HG03175 (cell line): ENCODE measurements at regions not wholly inside any gene's neighbourhood (a gene's known extent, or its start where the extent isn't known, plus 50 kb on each side); places are given as distances from the start of the nearest gene placed in this dataset.

Experiments
- ATAC-seq: cut with Tn5 transposase; IDR thresholded peaks from one replicate; pipeline ENCODE4 v1.9.1; 2021; ENCODE audit warnings: mild to moderate bottlenecking, moderate library complexity; ENCODE audit not compliant: unreplicated experiment

DNA sequence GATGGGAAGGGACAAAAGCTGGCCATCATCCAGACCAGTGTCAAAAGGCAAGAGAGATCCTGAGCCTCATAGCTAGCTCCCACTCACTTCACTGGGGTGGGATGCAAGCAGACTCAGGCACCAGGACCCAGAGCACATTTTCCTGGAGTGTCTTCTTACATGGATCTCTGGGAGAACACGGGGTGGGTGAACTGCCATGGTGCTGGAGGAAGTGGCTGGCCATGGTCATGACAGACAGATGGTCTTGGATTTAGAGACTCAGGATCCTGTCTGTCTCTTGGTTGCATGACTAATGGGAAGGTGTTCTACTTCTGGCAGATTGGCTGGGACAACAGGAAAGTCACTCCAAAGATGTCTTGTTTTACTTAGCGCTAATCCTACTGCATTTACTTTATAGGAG lies 311.5 kb downstream of the ATP23 start:
- ATAC-seq: no peak

DNA sequence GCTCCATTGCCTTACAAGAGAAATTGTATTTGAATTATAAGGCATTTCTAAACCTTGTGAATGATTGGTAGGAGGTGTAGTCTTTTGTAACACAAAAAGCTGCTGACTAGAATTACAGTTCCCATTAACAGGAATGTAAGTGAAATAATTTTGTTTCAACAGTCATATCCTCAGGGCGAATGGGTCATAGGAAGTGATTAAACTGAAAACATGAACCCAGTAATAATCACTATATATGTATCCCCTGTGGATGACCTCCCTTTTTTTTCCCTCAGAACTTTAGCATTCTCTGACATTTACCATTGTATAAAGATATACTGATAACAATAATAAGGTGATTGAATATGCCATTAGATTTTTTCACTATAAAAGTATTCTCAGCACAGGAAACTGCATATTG lies 312.3 kb downstream of the ATP23 start:
- no peak for ATAC-seq

DNA sequence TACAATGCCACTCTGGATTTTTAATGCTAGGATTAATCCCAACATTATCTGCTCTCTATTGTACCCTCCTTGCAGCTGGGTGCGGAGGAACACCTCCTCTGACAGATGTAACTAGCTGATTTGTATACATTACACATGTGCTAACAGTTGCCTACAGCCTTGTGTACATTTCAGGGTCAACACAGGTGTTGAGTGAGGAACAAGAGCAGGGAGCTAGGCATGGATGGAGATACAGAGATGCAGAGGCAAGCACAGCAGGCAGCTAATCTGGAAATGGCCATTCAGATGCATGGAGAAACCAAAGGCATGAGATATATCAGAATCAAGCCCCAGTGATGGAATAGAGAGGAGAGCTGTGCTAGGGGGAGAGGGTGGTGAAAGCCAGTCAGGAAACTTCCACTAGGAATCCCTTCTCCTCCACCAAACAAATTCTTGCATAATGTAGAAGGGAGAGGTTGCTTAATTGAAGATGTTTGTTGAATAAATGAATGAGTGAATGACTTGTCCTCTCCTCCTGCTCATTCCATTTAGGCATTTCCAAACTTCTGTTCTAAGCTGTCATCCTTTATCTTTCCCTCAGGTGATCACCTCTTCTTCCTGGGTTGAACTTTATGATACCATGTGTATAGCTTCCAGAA lies 313.2 kb downstream of the ATP23 start:
- ATAC-seq: no peak

DNA sequence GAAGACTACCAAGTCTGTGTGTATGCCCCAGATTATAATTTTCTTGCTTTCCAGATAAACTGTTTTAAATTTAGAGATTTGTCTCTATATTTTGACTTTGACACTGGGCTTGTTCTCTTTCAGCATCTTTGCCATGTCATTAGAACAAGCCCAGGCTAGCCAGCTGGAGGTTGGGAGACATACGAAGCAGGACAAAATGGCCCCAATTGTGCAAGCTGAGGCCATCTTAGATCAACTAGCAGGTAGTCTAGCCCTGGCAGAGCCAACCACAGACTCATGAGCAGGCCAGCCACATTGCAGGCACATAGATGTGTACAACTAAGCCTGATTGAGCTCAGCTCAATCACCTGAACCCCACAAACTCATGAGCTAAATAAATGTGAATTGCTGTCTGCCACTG lies 321.4 kb downstream of the ATP23 start:
- no peak for ATAC-seq

DNA sequence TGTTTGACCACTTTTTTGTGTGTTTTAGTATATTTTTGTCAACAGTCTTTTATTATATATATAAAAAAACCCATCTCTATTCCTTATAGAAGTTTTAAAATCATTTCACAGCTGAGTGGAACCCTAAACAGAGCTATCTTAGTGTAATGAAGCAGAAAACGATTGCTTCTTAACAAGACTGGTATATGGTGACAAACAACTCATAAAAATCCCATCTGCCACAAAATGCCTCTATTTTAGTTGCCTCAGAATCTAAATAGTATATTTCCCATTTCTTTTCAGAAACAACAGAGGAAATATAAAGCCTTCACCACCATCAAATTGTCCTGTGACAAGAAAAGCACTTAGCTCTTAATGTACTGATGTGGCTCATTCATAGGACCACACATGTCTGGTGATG lies 322.4 kb downstream of the ATP23 start:
- ATAC-seq: no peak

DNA sequence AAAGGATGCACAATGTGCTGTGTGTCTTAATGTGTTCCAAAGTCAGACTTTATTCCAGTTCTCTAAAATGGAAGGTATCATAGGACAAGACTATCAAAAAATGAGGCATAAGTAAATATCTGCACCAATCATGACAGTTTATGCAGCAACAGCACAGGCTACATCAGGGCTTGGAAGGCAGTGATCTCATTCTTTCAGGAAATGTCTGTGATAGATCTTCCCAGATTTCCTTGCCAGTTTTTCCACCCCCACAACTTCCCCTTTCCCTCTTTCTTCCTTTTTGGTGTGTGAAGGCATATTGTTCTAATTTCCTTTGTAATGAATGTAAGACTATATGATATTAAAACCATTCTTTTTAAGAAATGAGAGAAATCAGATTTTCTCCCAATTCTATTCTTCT lies 326.7 kb downstream of the ATP23 start:
- ATAC-seq: no peak

DNA sequence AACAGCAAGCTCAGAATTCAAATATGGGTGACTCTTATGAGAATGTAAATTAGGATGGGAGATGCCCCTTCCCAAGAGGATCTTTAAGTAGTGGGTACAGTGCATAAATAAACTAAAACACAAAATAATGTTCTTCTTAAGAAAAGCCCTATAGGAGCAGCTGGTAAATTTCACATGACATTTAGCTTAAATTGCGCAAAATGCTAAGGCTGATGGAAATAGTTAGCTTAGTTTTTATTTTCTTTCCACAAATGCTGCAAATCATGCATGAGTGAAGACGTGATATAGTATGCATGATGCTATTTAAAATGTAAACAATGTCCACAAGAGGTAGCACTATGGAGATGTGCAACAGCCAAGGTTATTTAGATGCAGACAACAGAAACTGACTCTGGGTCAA lies 328.1 kb downstream of the ATP23 start:
- no peak for ATAC-seq

DNA sequence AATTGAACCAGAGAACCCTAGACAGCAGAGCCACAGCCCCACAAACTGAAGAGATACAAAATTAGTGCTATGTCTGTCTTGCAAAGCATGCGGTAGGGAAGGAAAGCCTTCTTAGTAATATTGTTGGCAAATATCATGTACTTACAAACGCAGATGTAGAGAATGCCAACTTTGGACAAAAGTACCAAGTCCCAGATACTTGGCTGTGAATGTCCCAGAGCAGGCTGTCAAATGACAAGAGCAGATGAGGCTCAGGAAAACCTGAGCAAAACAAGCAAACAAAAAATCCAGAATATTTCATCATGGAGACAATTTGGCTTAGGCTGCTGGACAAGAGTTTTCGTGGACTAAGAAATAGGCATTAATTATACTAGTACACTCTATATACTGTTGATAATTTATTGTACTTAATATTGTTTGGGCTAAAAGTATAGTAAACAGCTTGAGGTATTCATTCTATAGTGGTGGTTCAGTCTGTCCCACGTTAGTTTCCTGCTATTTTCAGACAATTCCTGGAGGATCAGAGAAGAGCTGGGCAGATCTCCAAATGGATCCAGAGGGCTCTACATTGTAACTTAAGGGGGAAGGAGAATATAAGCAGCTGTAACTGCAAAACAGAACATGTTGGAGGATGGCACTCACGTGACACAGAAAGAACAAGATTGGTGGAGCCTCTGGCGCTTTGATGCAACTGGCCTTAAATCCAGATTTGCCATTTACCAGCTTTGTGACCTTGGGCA lies 329.8 kb downstream of the ATP23 start:
- ATAC-seq: no peak

DNA sequence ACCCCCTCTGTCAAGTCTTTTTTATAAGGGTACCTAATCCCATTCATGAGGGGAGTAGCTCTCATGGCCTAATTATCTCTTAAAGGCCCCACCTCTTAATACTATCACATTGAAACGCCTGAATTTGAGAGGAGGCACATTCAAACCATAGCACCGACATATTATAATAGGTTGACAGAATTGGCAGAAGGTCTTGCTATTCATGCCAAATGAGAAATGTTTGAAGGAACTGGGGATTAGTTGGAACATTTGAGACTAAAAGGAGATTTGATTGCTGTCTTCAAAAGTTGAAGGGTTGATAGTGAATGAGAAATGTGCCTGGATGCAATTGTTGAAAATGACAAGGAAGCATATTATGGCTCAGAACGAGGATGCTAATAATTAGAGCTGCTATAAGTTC lies 331.1 kb downstream of the ATP23 start:
- no peak for ATAC-seq

DNA sequence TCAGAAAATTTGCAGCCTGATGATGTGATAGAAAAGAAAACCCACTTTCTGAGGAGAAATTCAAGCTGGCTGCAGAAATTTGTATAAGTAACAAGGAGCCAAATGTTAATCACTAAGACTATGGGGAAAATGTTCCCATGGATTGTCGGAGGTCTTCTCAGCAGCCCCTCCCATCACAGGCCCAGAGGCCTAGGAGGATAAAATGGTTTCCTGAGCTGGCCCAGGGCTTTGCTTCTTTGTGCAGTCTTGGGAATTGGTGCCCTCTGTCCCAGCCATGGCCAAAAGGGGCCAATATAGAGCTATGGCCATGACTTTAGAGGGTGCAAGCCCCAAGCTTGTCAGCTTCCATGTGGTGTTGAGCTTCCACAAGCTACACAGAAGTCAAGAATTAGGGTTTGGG lies 335.9 kb downstream of the ATP23 start:
- ATAC-seq: no peak

DNA sequence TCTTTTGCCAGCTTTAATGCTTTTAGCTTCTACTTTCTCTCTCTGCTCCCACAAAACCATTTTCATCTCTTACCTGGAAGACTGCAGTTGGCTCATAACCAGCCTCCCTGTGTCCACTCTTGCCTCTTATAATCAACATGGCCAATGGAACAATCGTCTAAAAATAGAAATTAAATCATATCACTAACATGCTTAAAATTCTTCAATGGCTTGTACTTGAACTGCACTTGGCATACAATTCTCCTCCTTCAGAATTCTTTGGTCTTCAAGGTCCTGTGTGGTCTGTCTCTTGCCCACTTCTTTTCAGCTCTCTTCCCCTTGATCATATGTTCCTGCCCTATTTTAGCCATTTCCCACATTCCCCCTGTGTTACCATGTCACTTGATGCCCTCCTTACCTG lies 342.2 kb downstream of the ATP23 start:
- no peak for ATAC-seq

DNA sequence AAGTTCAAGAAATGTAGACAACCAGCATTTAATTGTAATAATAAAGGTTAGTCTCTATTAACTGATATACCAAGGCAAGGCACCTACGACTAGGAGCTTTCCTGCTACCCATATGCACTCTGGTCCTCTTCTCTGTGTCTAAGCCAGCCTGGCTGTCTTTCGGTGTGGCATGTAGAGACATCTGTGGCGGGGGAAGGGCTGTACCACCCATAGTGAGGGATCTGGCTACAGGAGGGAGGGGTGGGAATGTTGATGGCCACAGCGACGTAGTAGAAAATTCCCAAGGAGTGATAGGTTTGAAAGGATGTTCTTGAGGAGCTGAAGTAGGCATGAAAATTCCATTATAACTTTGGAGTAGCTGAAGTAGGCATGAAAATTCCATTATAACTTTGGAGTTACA lies 344.2 kb downstream of the ATP23 start:
- ATAC-seq: no peak

DNA sequence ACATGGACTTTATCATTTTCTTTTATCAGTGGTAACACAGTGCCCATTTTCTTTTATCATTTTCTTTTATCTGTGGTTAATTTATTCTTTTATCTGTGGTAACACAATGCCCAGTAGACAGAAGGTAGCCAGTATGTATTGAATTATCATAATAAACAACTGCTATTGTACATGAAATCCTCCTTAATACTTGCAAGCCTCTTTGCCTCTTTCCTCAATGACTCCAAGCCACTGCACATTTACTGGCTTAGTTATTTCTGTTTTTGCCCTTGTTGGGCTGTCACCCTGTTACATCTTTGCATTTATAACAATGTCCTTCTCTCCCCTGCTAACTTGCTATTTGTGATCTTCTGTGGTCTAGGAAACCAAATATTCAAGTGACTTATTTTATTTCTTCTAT lies 345.0 kb downstream of the ATP23 start:
- ATAC-seq: no peak

DNA sequence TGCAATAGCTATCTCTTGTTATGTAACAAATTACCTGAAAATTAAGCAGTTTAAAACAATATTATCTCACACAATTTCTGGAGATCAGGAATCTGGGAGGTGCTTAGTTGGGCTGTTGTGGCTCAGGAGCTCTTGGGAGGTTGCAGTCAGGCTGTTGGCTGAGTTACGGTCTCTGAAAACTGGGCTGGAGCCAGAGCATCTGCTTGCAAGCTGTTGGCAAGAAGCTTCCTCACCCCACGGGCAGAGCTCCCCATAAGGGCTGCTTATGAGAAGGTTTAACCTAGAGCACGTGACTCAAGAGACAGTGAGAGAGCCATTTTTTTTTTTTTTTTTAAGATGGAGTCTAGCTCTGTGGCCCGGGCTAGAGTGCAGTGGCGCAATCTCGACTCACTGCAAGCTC lies 346.8 kb downstream of the ATP23 start:
- no peak for ATAC-seq

DNA sequence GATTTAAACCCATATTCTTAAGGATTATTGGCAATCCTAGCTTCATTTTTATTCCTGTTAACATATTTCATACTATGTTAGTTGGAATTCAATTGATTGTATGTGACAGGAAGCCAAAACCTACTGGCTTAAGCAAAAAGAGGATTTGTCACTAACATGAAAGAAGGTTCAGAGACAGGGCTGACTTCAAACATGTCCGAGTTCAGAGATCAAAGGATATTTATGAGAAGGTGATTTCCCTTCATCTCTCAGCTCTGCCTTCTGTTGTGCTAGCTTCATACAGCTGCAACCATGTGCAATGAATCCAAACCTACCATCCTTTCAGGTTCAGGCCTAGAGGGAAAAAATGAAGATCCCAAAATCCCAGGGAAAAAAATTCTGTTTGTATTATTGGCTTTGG lies 349.7 kb downstream of the ATP23 start:
- no peak for ATAC-seq

DNA sequence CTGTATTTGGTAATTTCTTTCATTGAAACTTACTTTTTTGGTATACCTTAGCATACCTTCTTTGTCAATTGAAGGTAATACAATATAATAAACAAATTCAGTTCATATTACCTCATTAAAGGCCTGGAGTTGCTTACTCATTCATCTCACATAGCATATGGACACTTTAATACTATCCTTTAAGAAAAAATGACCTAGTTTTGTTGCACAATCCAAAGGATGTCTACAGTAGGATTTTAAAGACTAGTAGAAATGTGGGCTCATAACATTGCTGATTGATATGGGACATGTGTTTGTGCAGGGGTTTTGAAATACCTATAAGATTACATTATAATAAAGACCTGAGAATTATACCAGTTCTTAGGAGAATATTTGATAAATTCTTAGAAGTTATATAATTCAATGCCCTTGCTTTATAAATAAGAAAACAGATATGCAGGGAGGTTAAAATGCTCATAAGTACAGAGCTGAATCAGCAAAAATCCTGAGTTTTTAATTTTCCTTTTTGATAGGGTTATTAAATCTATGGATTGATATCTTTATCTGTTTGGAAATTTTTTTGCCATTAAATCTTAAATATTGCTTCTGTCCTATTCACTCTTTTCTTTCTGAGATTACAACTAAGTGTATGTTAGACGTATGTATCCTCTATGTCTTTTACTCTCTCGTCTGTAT lies 352.1 kb downstream of the ATP23 start:
- ATAC-seq: no peak

DNA sequence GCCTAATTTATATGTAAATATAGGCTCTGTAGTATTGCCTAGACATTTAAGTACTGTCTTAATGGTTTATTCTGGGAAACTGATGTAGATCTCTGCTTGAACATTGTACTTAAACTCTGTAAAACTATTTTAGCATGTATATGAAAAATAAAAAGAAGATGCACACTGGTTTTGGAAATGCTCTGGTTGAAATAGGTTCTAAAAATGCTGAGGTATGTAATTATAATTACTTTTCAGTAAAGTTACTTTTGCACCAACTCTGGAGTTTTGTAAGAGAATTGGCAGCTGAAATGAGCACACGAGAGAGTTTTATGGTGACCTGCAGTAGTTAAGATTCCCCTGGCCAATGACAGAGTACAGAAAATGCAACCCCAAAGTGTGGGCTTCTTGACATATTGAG lies 353.9 kb downstream of the ATP23 start:
- no peak for ATAC-seq

DNA sequence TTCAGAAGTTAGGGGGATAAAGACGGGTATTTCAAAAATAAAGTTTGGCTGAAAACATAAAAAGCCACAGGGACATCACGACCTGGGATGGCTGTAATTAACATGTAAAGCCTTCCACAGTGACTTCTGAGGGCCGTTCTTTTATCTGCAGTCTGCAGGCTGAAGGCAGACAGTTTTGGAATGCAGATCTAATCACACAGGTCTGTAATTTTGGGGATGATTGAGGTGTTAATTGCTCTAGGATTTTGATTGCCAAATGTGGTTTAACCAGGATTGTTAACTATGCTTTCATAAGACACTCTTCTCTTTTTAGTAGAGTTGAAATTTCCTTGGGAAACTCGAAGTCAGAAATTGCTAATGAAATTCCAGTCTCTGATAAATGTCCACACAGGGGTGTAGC lies 355.5 kb downstream of the ATP23 start:
- ATAC-seq: no peak

DNA sequence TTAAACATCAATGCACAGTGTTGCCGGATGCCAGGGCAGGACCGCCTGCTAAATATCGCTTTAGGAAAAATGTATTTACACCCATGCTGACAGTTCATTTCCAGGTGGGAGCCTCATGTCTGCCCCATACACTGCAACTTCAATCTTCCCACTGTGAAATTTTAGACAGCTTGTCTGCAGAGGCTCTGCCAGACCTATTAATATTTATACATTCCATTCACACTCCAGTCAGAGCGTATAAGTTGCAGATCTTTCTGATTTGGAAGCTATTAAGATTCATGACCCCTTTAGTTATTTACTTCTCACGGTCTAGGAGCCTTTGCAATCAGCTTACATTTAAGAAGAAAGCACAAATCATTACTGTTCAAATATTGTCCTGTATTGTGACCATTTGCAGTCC lies 357.4 kb downstream of the ATP23 start:
- ATAC-seq: no peak

DNA sequence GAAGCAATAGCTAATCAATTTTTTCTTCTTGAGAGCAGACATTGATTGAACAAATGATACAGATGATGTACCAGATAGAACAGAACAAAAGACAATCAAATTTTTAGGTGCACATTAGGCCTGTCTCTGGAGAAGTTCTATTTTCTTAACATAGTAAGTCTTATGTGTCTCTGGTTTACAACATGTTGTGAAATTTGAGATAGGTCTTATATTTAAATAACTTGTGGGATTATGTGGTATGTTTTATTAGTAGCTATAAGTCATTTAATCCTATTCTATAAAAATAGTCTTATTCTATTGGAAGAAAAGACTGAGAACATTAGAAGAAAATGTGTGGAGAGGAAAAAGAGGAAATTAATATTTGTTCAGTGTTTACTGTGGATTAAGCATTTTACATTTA lies 358.0 kb downstream of the ATP23 start:
- no peak for ATAC-seq

DNA sequence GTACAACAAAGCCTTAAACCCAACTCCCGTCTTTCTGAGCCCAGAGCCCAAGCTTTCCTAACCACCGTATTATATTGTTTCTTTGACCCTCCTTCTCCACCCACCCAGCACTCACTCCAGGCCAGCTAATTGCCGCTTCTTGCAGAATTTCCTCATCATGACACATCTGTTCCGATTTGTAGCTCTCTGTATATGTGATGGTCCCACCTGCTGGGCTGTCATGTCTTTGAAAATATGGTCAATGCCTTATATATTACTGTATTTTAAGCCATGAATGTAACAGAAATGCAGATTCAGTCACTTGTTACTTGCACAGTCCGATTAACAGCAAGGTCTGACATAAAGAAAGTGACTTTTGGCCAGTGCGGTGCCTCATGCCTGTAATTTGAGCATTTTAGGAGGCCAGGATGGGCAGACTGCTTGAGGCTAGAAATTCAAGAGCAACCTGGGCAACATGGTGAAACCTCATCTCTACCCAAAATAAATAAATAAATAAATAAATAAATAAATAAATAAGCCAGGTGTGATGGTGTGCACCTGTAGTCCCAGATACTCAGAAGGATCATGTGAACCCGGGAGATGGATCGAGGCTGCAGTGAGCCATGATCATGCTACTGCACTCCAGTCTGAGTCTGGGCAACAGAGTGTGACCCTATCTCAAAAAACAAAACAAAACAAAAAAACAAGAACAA lies 359.8 kb downstream of the ATP23 start:
- no peak for ATAC-seq

DNA sequence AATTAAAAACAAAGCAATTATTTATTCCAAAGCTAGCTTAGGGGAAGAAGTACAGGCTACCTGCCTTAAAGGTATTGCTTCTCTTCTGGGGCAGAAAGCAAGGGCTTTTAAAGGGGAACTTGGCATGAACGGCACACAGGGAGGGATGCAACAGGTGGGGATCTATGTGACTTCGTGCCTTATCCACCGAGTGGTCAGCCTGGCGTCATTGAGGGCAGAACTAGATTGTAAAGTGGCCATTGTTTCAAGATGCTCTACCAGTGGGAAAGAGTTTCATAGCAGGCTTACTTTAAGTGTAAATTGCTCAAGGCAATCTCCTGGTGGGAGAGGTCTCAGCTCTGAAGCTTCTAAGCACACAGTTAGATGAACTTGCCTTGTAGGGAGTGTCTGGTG lies 360.4 kb downstream of the ATP23 start:
- ATAC-seq: no peak
